GM21619 (cell line): ENCODE measurements at regions not wholly inside any gene's neighbourhood (a gene's known extent, or its start where the extent isn't known, plus 50 kb on each side); places are given as distances from the start of the nearest gene placed in this dataset.

Experiments used
- ATAC-seq: cut with Tn5 transposase; IDR thresholded peaks from one replicate; pipeline ENCODE4 v1.9.1; 2021; ENCODE audit not compliant: unreplicated experiment

GRCh38 chr4:77360451-77360850 lies 203.4 kb downstream of the CCNG2 start:
- ATAC-seq, result no peak

DNA sequence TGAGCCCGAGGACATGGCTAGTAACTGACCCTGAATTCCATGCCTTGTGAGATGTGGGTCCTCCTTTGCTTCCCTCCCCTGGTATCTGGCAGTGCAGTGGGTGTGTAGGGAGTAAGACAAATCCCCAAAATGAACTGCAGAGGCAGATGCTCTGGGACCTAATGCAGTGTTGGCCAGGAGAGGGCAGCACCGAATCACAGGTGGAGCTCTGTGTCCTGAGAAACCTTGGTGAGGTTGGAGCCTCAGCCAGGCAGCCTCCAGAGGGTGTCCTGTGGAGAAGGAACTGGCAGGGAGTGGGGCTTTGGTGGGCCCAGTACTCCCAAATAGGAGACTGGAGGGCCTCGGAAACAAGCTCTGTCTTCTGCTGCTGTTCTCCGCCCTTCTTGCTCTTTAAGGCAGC lies 209.9 kb downstream of the CCNG2 start:
- peak; percentile 66 for ATAC-seq

DNA sequence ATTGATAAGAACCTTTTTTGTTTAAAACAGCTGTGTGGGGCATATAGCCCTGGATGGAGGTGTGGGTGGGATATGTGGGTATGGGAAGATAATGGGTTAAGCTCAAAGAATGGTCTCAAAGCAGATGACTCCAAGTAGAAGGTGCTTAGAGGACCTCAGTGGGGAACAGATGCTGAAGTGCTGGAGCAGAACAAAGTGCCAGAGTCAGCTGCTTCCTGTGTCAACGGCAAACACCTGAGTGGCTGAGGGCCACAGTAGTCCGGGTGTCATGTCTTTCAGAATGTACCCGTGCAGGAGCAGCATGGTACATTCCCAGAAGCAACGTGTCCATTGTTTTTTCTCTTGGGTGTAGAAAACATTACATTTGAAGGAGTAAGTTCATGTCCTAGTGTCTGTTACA lies 210.6 kb downstream of the CCNG2 start:
- ATAC-seq, result no peak

DNA sequence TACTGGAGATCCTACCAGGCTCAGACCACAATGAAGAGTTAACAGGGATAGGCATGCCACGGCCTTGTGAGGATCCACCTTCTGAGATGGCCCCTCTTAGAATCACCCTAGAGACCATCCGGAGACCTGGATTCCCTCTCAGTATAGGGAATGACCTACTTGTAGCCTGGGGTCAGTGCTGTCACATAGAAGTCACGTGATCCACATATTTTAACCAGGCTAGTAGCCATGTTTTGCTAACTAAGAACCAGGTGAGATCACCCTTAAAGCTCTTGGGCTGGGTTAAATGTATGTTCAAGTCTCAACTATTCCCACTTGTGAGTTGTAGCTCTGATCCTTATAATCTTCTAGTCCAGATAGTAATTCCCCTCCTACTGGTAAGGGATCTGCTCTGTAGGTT lies 215.4 kb downstream of the CCNG2 start:
- ATAC-seq, result no peak

DNA sequence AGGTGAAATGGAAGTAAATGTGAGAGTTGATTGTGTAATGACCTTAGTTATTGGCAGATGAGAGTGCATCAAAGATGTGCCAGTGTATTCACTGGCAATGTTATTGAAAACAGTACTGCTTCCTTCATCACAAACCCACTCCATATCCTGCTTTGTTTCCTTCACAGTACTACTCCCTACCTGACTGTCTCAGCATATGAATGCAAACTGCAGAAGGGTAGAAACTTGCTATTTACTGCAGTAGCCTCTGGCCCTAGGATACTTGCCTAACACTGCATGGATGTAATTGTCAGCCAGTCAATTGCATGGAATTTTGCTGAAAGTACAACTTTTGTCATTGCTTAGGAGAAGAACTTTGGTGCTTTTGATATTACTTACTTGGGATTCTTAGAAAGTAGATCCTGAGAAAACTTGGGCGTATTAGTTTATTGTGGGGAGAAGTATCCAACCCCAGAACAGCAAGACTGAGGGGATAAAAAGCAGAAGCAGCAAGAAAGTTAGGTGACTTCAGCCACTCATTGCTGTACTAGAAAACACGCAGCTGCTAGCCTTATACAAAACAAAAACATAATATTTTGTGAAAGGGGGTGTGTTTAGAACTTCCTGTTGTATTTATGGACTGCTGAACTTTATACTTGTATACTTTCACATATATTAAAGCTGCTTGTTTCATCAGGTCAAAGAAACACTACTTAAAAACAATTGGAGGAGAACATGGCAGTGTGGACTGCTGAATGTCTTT lies 219.0 kb downstream of the CCNG2 start:
- ATAC-seq, result no peak

- no peak for ATAC-seq
Observed at GRCh38 chr4:77376788-77377460, 219.9 kb downstream of the CCNG2 start.

GRCh38 chr4:77384094-77384493 lies 221.5 kb upstream of the CXCL13 start:
- ATAC-seq, result no peak

DNA sequence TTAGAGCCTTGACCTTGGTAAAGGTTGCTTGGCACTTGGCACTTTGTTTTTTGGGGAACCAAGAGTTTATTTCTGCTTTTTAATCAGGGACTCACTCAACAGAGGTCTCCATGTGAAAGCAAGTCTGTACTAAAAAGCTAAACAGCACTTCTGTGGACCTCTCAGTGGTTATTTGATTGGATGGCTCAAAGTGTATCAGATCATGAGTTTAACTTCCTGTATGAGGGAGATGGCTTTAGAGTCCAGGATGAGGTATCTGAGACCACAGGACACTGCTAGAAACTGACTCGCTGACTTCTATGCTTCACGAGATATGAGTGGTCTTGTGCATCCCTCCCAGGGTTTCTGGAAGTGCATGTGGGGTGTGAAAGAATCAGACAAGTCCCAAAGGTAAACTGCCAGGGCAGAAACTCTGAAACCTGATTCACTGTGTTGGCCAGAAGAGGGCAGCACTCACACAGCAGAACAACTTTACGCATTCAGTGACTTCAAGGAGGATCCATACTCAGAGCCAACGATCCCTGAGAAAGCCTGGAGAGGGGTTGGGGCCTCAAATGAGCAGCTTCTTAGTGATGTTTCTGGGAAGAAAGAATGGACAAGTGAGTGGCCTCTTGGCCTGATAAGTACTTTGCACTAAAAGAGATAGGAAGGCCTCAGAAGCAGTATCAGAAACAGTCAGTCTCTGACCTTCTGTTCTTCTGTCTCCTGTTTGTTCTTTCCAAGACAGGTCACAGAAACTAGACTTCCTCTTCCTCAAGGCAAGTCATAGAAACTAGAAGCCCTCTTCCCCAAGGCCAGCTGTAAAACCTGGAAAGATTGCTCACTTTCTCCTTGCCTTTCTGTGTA lies 220.3 kb upstream of the CXCL13 start:
- peak; percentile 70 for ATAC-seq

GRCh38 chr4:77393996-77394395 lies 211.6 kb upstream of the CXCL13 start:
- no peak for ATAC-seq

- no peak for ATAC-seq
Observed at GRCh38 chr4:77395481-77395880, 210.1 kb upstream of the CXCL13 start.

- ATAC-seq, result no peak
Observed at GRCh38 chr4:77398256-77398655, 207.4 kb upstream of the CXCL13 start.

- no peak for ATAC-seq
Observed at GRCh38 chr4:77399831-77400230, 205.8 kb upstream of the CXCL13 start.

DNA sequence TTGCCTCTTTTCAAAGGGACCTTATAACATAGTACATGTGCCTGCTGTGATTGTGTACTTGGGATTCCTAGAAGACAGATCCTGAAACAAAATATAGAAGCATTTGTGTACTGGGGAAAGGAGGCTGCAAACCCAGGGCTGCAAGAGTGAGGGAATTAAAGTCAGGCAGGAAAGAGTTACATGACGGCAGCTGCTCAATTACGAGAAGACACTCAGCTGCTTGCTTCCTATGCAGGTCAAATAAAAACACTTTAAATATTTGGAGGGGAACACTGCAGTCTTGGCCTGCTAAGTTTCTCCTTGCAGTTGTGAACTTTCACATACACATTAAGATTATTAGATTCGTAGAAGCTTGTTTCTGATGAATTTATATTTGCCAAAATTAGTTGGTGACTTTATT lies 191.9 kb upstream of the CXCL13 start:
- no peak for ATAC-seq

DNA sequence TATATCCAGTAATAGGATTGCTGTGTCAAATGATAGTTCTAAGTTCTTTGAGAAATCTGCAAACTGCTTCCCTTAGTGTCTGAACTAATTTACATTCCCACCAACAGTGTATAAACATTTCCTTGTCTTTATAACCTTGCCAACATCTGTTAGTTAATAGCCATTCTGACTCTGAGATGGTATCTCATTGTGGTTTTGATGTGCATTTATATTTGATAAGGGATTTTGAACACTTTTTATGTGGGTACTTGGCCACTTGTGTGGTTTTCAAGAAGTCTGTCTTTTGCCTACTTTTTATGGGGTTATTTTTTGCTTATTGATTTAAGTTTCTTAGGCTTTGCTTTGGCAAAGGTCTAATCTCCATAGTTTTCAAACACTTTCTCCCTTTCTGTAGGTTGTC lies 189.9 kb upstream of the CXCL13 start:
- ATAC-seq, result no peak

DNA sequence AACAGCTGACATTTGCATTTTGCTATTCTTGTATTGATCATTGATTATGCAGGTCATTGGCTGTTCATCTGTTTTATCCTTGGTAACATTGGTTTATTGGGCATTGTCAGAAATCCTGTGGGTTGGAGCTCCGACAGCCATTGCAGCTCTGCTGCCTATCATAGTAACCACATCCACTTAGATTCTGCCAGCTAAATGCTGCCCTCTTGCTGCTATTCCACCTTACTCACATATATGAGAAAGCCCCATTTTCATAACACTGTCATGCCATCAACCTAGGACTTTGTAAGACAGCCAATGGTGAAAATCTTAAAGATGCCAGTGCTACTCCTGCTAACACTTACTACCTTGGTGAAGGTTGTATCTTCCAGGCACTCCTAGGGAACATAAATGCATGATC lies 187.3 kb upstream of the CXCL13 start:
- no peak for ATAC-seq

GRCh38 chr4:77430847-77431246 lies 174.8 kb upstream of the CXCL13 start:
- ATAC-seq, result no peak

GRCh38 chr4:77431546-77431945 lies 174.1 kb upstream of the CXCL13 start:
- ATAC-seq, result no peak

GRCh38 chr4:77432717-77433417 lies 172.8 kb upstream of the CXCL13 start:
- ATAC-seq, result no peak

DNA sequence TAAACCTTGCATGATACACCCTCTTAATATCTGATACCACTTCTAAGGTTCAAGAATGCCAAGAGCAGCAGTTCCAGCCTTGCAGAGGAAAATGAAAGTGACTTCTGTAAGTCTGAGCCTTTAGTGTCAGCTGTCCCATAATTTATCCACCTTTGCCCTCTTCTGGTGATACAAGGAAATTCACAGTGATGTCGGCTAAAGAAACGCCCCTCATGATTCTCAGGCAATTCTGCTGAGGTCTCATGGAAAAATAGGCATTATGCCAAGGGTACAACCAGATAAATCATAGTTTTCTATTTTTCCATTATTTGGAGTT lies 172.2 kb upstream of the CXCL13 start:
- peak; percentile 83 for ATAC-seq

DNA sequence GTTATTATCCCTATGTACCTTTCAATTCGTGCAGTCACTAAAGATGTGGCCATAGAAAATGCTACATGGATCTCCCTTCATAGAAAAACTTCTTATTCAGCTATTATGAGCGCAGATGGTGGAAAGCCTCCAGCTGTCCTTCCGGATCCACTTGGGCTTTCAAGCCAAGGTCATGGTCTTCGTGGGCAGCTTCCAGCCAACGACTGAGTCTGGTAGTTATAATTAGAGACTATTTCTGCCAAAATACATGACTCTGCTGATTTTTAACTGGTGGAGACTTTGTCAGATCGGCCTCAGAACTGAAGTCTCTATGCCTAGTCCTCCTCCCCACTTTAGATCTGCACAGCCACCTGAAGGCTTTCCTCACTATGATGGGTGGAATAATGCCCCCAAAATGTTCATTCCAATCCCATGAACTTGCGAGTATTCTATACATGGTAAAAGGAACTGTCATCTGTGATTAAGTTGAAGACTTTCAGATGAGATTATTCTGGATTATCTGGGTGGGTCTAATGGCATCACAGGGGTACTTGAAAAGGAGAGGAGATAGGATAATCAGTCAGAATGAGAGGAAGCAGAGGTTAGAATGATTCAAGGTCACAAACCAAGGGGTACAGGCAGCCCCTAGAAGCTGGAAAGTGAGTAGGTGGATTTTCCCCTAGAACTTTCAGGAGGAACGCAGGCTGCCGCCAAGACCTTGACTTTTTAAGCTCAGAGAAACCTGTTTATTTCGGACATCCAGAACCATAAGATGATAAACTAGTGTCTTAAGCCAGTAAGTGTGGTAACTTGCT lies 171.1 kb upstream of the CXCL13 start:
- ATAC-seq, result no peak

GRCh38 chr4:77437079-77437478 lies 168.5 kb upstream of the CXCL13 start:
- no peak for ATAC-seq
